ENCODE measurements at regions not wholly inside any gene's neighbourhood (a gene's known extent, or its start where the extent isn't known, plus 50 kb on each side); places are given as distances from the start of the nearest gene placed in this dataset.

GRCh38 chr1:157189986-157190982 is 52.1 kb upstream of the ETV3 start:
- TF ChIP-seq CTCF (conservative IDR thresholded peaks at IDR 0.05; ENCODE audit: low read depth, low read length) (no peak), POLR2A (IDR thresholded peaks at IDR 0.05; ENCODE audit: low read depth, low read length) (no peak), RCOR1 (IDR thresholded peaks at IDR 0.05; ENCODE audit: insufficient replicate concordance, low read length) (no peak), MXI1 (IDR thresholded peaks at IDR 0.05; ENCODE audit: borderline replicate concordance, low read depth, low read length) (no peak), BHLHE40 (IDR thresholded peaks at IDR 0.05; ENCODE audit: low read depth, low read length) (no peak), RFX5 (IDR thresholded peaks at IDR 0.05; ENCODE audit: low read depth, low read length) (no peak), NFE2L2 (IDR thresholded peaks at IDR 0.05; ENCODE audit: low read depth, low read length) (no peak), USF2 (IDR thresholded peaks at IDR 0.05; ENCODE audit: low read depth, low read length) (no peak), CHD1 (IDR thresholded peaks at IDR 0.05; ENCODE audit: low read depth, low read length) (no peak), ELK1 (IDR thresholded peaks at IDR 0.05; ENCODE audit: borderline replicate concordance, low read depth, low read length) (no peak), MAFK (IDR thresholded peaks at IDR 0.05; ENCODE audit: low read depth, low read length) (no peak)
